GM19023 (cell line): ENCODE measurements at regions not wholly inside any gene's neighbourhood (a gene's known extent, or its start where the extent isn't known, plus 50 kb on each side); places are given as distances from the start of the nearest gene placed in this dataset.

Source experiments
- ATAC-seq: cut with Tn5 transposase; IDR thresholded peaks from one replicate; pipeline ENCODE4 v1.9.1; 2021; ENCODE audit warnings: mild to moderate bottlenecking, moderate library complexity; ENCODE audit not compliant: unreplicated experiment

GRCh38 chr2:139963863-139964355 is 1183.7 kb upstream of the NXPH2 start:
- no peak for ATAC-seq

- ATAC-seq = no peak
Measured at GRCh38 chr2:139949242-139949972, 1169.2 kb upstream of the NXPH2 start.

GRCh38 chr2:139946690-139947089 is 1166.5 kb upstream of the NXPH2 start:
- no peak for ATAC-seq

GRCh38 chr2:139940686-139941085 is 1160.5 kb upstream of the NXPH2 start:
- ATAC-seq = no peak

- no peak for ATAC-seq
Measured at GRCh38 chr2:139925903-139926302, 1145.7 kb upstream of the NXPH2 start.

- ATAC-seq = no peak
Measured at GRCh38 chr2:139924070-139924469, 1143.9 kb upstream of the NXPH2 start.

- ATAC-seq = no peak
Measured at GRCh38 chr2:139918982-139919381, 1138.8 kb upstream of the NXPH2 start.

- ATAC-seq = no peak
Measured at GRCh38 chr2:139917690-139918384, 1137.6 kb upstream of the NXPH2 start.

- ATAC-seq = no peak
Measured at GRCh38 chr2:139916822-139917221, 1136.6 kb upstream of the NXPH2 start.

GRCh38 chr2:139911160-139911559 is 1131.0 kb upstream of the NXPH2 start:
- ATAC-seq = no peak

- no peak for ATAC-seq
Measured at GRCh38 chr2:139909136-139909535, 1128.9 kb upstream of the NXPH2 start.

GRCh38 chr2:139905624-139906023 is 1125.4 kb upstream of the NXPH2 start:
- ATAC-seq = no peak

- no peak for ATAC-seq
Measured at GRCh38 chr2:139891636-139892035, 1111.4 kb upstream of the NXPH2 start.

- ATAC-seq = no peak
Measured at GRCh38 chr2:139885921-139886498, 1105.8 kb upstream of the NXPH2 start.

- ATAC-seq = no peak
Measured at GRCh38 chr2:139876964-139877363, 1096.8 kb upstream of the NXPH2 start.

GRCh38 chr2:139876321-139876720 is 1096.1 kb upstream of the NXPH2 start:
- ATAC-seq = no peak

GRCh38 chr2:139872503-139872902 is 1092.3 kb upstream of the NXPH2 start:
- no peak for ATAC-seq

GRCh38 chr2:139872032-139872431 is 1091.8 kb upstream of the NXPH2 start:
- no peak for ATAC-seq

- ATAC-seq = no peak
Measured at GRCh38 chr2:139867601-139868226, 1087.5 kb upstream of the NXPH2 start.

- ATAC-seq = no peak
Measured at GRCh38 chr2:139864821-139865302, 1084.7 kb upstream of the NXPH2 start.

- no peak for ATAC-seq
Measured at GRCh38 chr2:139854769-139855483, 1074.7 kb upstream of the NXPH2 start.
